Progenitor cell of endocrine pancreas (in vitro differentiated cells): ENCODE measurements at regions not wholly inside any gene's neighbourhood (a gene's known extent, or its start where the extent isn't known, plus 50 kb on each side); places are given as distances from the start of the nearest gene placed in this dataset.
A peak's percentile ranks its signal among the peaks of the same experiment; 100 is the strongest.

Source experiments
- DNase-seq: peaks from one replicate; pipeline ENCODE4 v3.0.0; 2021; ENCODE audit warnings: low spot score; ENCODE audit not compliant: unreplicated experiment
- H3K27ac Mint-ChIP-seq: 2 replicates; pipeline ENCODE4 v1.8.0; 2021; ENCODE audit warnings: mild to moderate bottlenecking, moderate library complexity, mixed read lengths
- H3K27me3 Mint-ChIP-seq: 2 replicates; pipeline ENCODE4 v1.8.0; 2021; ENCODE audit warnings: mixed read lengths
- H3K36me3 Mint-ChIP-seq: 2 replicates; pipeline ENCODE4 v1.8.0; 2022; ENCODE audit warnings: mixed read lengths; ENCODE audit not compliant: insufficient read depth
- H3K4me1 Mint-ChIP-seq: 2 replicates; pipeline ENCODE4 v1.8.0; 2021; ENCODE audit warnings: low read depth, mixed read lengths
- H3K4me3 Mint-ChIP-seq: 2 replicates; pipeline ENCODE4 v1.8.0; 2021; ENCODE audit warnings: low read depth, mild to moderate bottlenecking, moderate library complexity, mixed read lengths
- H3K9me3 Mint-ChIP-seq: 2 replicates; pipeline ENCODE4 v1.8.0; 2021; ENCODE audit warnings: low read depth, mixed read lengths
- CTCF ChIP-seq: fragments of 200-600 bp; sonication (generic); IDR thresholded peaks from one replicate; pipeline ENCODE4 v1.5.0; 2021; ENCODE audit warnings: antibody characterized with exemption, mild to moderate bottlenecking; ENCODE audit not compliant: unreplicated experiment

- Mint-ChIP-seq H3K36me3 (no peaks in the 10 kb centered on the region), H3K27ac (no peak overlapping the region), H3K27me3 (peaks cover 21% of the 10 kb centered on the region), H3K9me3 (no peaks in the 10 kb centered on the region), H3K4me3 (no peak overlapping the region), H3K4me1 (peaks cover 3% of the 10 kb centered on the region)
- TF ChIP-seq CTCF: no peak
- DNase-seq: peak; percentile 64
Measured at GRCh38 chr7:131745390-131746248, 189.2 kb upstream of the PODXL start.

- H3K4me1 Mint-ChIP-seq: no peaks in the 10 kb centered on the region
- H3K27ac Mint-ChIP-seq: no peak overlapping the region
- H3K36me3 Mint-ChIP-seq: no peaks in the 10 kb centered on the region
- H3K4me3 Mint-ChIP-seq: no peak overlapping the region
- no peak for DNase-seq
- H3K27me3 Mint-ChIP-seq: peaks cover 40% of the 10 kb centered on the region
- no peaks in the 10 kb centered on the region for H3K9me3 Mint-ChIP-seq
- no peak for TF ChIP-seq CTCF
Measured at GRCh38 chr7:131741446-131741845, 185.0 kb upstream of the PODXL start.

- DNase-seq: no peak
- no peaks in the 10 kb centered on the region for H3K36me3 Mint-ChIP-seq
- peaks cover 51% of the 10 kb centered on the region for H3K27me3 Mint-ChIP-seq
- no peak overlapping the region for H3K4me3 Mint-ChIP-seq
- H3K4me1 Mint-ChIP-seq: no peaks in the 10 kb centered on the region
- TF ChIP-seq CTCF: no peak
- no peak overlapping the region for H3K27ac Mint-ChIP-seq
- no peaks in the 10 kb centered on the region for H3K9me3 Mint-ChIP-seq
Measured at GRCh38 chr7:131737746-131738465, 181.5 kb upstream of the PODXL start.

- H3K4me3 Mint-ChIP-seq: no peak overlapping the region
- H3K36me3 Mint-ChIP-seq: no peaks in the 10 kb centered on the region
- DNase-seq: no peak
- H3K4me1 Mint-ChIP-seq: no peaks in the 10 kb centered on the region
- peaks cover 35% of the 10 kb centered on the region for H3K27me3 Mint-ChIP-seq
- TF ChIP-seq CTCF: no peak
- no peaks in the 10 kb centered on the region for H3K9me3 Mint-ChIP-seq
- no peak overlapping the region for H3K27ac Mint-ChIP-seq
Measured at GRCh38 chr7:131735101-131735500, 178.7 kb upstream of the PODXL start.

GRCh38 chr7:131733604-131734003, 177.2 kb upstream of the PODXL start:
- H3K4me1 Mint-ChIP-seq: no peaks in the 10 kb centered on the region
- peaks cover 5% of the 10 kb centered on the region for H3K9me3 Mint-ChIP-seq
- TF ChIP-seq CTCF: no peak
- no peak for DNase-seq
- H3K4me3 Mint-ChIP-seq: no peak overlapping the region
- H3K27me3 Mint-ChIP-seq: peaks cover 31% of the 10 kb centered on the region
- H3K36me3 Mint-ChIP-seq: no peaks in the 10 kb centered on the region
- no peak overlapping the region for H3K27ac Mint-ChIP-seq
